ENCODE measurements at regions not wholly inside any gene's neighbourhood (a gene's known extent, or its start where the extent isn't known, plus 50 kb on each side); places are given as distances from the start of the nearest gene placed in this dataset.

DNA sequence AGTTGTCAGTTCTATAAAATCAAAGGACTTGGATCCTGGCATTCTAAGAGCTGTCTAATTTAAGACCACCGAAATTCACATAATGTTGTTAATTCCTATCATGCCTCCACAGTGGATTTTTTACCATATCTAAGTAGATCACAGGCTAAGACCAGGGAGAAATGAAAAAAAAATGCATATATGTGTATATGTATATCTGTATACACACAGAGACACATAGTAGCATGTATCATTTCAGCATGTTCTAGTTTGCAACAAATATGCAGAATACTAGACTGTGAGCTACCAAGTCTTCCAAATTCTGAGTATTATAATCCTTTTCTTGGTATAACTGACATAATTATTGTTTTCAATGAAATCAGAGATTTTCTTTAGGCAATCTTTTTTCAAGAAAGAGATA lies 267.6 kb upstream of the TSHZ2 start:
- TF ChIP-seq, protein P1, sequence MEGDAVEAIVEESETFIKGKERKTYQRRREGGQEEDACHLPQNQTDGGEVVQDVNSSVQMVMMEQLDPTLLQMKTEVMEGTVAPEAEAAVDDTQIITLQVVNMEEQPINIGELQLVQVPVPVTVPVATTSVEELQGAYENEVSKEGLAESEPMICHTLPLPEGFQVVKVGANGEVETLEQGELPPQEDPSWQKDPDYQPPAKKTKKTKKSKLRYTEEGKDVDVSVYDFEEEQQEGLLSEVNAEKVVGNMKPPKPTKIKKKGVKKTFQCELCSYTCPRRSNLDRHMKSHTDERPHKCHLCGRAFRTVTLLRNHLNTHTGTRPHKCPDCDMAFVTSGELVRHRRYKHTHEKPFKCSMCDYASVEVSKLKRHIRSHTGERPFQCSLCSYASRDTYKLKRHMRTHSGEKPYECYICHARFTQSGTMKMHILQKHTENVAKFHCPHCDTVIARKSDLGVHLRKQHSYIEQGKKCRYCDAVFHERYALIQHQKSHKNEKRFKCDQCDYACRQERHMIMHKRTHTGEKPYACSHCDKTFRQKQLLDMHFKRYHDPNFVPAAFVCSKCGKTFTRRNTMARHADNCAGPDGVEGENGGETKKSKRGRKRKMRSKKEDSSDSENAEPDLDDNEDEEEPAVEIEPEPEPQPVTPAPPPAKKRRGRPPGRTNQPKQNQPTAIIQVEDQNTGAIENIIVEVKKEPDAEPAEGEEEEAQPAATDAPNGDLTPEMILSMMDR (IDR thresholded peaks at IDR 0.05; ENCODE audit: poor library complexity, severe bottlenecking) = no peak
- TF ChIP-seq EP300 (conservative IDR thresholded peaks at IDR 0.05; ENCODE audit: poor library complexity, severe bottlenecking) = no peak
- no peak for TF ChIP-seq EZH2 (IDR thresholded peaks at IDR 0.05; ENCODE audit: borderline replicate concordance, insufficient read depth, low read length, poor library complexity, severe bottlenecking)
- no peak for TF ChIP-seq POLR2AphosphoS5 (IDR thresholded peaks at IDR 0.05)
- TF ChIP-seq, protein P2, sequence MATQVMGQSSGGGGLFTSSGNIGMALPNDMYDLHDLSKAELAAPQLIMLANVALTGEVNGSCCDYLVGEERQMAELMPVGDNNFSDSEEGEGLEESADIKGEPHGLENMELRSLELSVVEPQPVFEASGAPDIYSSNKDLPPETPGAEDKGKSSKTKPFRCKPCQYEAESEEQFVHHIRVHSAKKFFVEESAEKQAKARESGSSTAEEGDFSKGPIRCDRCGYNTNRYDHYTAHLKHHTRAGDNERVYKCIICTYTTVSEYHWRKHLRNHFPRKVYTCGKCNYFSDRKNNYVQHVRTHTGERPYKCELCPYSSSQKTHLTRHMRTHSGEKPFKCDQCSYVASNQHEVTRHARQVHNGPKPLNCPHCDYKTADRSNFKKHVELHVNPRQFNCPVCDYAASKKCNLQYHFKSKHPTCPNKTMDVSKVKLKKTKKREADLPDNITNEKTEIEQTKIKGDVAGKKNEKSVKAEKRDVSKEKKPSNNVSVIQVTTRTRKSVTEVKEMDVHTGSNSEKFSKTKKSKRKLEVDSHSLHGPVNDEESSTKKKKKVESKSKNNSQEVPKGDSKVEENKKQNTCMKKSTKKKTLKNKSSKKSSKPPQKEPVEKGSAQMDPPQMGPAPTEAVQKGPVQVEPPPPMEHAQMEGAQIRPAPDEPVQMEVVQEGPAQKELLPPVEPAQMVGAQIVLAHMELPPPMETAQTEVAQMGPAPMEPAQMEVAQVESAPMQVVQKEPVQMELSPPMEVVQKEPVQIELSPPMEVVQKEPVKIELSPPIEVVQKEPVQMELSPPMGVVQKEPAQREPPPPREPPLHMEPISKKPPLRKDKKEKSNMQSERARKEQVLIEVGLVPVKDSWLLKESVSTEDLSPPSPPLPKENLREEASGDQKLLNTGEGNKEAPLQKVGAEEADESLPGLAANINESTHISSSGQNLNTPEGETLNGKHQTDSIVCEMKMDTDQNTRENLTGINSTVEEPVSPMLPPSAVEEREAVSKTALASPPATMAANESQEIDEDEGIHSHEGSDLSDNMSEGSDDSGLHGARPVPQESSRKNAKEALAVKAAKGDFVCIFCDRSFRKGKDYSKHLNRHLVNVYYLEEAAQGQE (IDR thresholded peaks at IDR 0.05; ENCODE audit: borderline replicate concordance) = no peak
- TF ChIP-seq MXI1 (conservative IDR thresholded peaks at IDR 0.05; ENCODE audit: poor library complexity, severe bottlenecking) = no peak
- no peak for TF ChIP-seq RAD21 (conservative IDR thresholded peaks at IDR 0.05)
- TF ChIP-seq TAF1 (IDR thresholded peaks at IDR 0.05; ENCODE audit: low read depth) = no peak
- TF ChIP-seq SMC3 (conservative IDR thresholded peaks at IDR 0.05; ENCODE audit: poor library complexity) = no peak
